GM23338 (cell line): ENCODE measurements at regions not wholly inside any gene's neighbourhood (a gene's known extent, or its start where the extent isn't known, plus 50 kb on each side); places are given as distances from the start of the nearest gene placed in this dataset.

ENCODE experiments used
- EZH2 ChIP-seq: fragments of 200-600 bp; sonication (generic); IDR thresholded peaks from one replicate; pipeline ENCODE4 v1.8.0; 2017; ENCODE audit warnings: antibody characterized with exemption, mild to moderate bottlenecking, low read depth; ENCODE audit not compliant: unreplicated experiment
- EZH2phosphoT487 ChIP-seq: fragments of 200-600 bp; sonication (generic); IDR thresholded peaks from one replicate; pipeline ENCODE4 v1.8.1; 2018; ENCODE audit warnings: antibody characterized with exemption; ENCODE audit not compliant: unreplicated experiment
- JUNB ChIP-seq: IDR thresholded peaks from one replicate; pipeline ENCODE4 v1.6.1; 2016; ENCODE audit warnings: antibody characterized with exemption; ENCODE audit not compliant: unreplicated experiment
- NANOG ChIP-seq: IDR thresholded peaks from 2 replicates; pipeline ENCODE4 v1.6.1; 2016; ENCODE audit warnings: antibody characterized with exemption, borderline replicate concordance
- POLR2AphosphoS5 ChIP-seq: IDR thresholded peaks from 2 replicates; pipeline ENCODE4 v1.6.1; 2016; ENCODE audit warnings: antibody characterized with exemption, low read depth
- STAT1 ChIP-seq: IDR thresholded peaks from one replicate; pipeline ENCODE4 v1.6.1; 2016; ENCODE audit warnings: antibody characterized with exemption; ENCODE audit not compliant: unreplicated experiment
- ZNF114 ChIP-seq: fragments of 250-450 bp; sonication (Bioruptor Pico); IDR thresholded peaks from 2 replicates; pipeline ENCODE4 v1.5.0; 2020; ENCODE audit warnings: mild to moderate bottlenecking, moderate library complexity
- ZNF331 ChIP-seq: fragments of 250-450 bp; sonication (Bioruptor Pico); IDR thresholded peaks from 2 replicates; pipeline ENCODE4 v1.5.0; 2020; ENCODE audit warnings: low read depth, mild to moderate bottlenecking, moderate library complexity
- TF ChIP-seq, protein P1 (sequence below), 2 experiments: fragments of 200-600 bp in 1 of 2; sonication (generic) in 1 of 2; conservative IDR thresholded peaks; 2 replicates each; pipeline versions ENCODE4 v1.5.1 to v1.6.1; 2016 to 2017; ENCODE audit warnings: antibody characterized with exemption in 2 of 2, low read depth in 2 of 2, mild to moderate bottlenecking in 2 of 2, moderate library complexity in 1 of 2
- TF ChIP-seq, protein P2 (sequence below): IDR thresholded peaks from one replicate; pipeline ENCODE4 v1.6.1; 2018; ENCODE audit warnings: antibody characterized with exemption; ENCODE audit not compliant: unreplicated experiment

DNA sequence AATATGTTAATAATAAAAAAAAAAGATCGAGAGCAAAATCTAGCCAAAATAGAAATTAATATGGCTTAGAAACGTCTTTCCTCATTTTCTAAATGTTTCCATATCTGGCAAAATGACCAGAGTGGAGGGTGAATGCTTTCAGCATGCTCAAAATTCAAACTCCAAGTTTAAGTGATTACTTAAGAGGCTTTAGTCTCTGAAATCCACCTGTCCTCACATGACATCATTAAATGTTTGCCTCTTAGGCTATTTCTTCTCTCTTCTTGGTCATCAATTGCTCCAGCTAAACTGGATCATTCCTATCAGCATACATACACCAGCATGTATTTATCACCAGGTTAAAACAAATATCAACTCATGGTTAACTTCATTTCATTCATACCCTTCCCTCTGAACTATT lies 54.5 kb upstream of the ATXN3L start:
- TF ChIP-seq STAT1 (no peak), EZH2phosphoT487 (no peak), EZH2 (no peak), ZNF114 (CRISPR knock-in tag) (no peak), POLR2AphosphoS5 (no peak), ZNF331 (CRISPR knock-in tag) (no peak), NANOG (no peak), JUNB (no peak)
- TF ChIP-seq, protein P1, sequence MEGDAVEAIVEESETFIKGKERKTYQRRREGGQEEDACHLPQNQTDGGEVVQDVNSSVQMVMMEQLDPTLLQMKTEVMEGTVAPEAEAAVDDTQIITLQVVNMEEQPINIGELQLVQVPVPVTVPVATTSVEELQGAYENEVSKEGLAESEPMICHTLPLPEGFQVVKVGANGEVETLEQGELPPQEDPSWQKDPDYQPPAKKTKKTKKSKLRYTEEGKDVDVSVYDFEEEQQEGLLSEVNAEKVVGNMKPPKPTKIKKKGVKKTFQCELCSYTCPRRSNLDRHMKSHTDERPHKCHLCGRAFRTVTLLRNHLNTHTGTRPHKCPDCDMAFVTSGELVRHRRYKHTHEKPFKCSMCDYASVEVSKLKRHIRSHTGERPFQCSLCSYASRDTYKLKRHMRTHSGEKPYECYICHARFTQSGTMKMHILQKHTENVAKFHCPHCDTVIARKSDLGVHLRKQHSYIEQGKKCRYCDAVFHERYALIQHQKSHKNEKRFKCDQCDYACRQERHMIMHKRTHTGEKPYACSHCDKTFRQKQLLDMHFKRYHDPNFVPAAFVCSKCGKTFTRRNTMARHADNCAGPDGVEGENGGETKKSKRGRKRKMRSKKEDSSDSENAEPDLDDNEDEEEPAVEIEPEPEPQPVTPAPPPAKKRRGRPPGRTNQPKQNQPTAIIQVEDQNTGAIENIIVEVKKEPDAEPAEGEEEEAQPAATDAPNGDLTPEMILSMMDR (conservative IDR thresholded peaks at IDR 0.05; ENCODE audit: low read depth in 2 of 2) = no peak
- TF ChIP-seq, protein P2, sequence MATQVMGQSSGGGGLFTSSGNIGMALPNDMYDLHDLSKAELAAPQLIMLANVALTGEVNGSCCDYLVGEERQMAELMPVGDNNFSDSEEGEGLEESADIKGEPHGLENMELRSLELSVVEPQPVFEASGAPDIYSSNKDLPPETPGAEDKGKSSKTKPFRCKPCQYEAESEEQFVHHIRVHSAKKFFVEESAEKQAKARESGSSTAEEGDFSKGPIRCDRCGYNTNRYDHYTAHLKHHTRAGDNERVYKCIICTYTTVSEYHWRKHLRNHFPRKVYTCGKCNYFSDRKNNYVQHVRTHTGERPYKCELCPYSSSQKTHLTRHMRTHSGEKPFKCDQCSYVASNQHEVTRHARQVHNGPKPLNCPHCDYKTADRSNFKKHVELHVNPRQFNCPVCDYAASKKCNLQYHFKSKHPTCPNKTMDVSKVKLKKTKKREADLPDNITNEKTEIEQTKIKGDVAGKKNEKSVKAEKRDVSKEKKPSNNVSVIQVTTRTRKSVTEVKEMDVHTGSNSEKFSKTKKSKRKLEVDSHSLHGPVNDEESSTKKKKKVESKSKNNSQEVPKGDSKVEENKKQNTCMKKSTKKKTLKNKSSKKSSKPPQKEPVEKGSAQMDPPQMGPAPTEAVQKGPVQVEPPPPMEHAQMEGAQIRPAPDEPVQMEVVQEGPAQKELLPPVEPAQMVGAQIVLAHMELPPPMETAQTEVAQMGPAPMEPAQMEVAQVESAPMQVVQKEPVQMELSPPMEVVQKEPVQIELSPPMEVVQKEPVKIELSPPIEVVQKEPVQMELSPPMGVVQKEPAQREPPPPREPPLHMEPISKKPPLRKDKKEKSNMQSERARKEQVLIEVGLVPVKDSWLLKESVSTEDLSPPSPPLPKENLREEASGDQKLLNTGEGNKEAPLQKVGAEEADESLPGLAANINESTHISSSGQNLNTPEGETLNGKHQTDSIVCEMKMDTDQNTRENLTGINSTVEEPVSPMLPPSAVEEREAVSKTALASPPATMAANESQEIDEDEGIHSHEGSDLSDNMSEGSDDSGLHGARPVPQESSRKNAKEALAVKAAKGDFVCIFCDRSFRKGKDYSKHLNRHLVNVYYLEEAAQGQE = no peak
